ENCODE measurements at regions not wholly inside any gene's neighbourhood (a gene's known extent, or its start where the extent isn't known, plus 50 kb on each side); places are given as distances from the start of the nearest gene placed in this dataset.

- H3K4me3 Mint-ChIP-seq: no peak overlapping the region
- H3K9me3 Mint-ChIP-seq: no peaks in the 10 kb centered on the region
- no peaks in the 10 kb centered on the region for H3K36me3 Mint-ChIP-seq
- no peak for DNase-seq (ENCODE audit: low spot score in 2 of 2, unreplicated experiment in 2 of 2)
- no peak for TF ChIP-seq CTCF (IDR thresholded peaks at IDR 0.05; ENCODE audit: unreplicated experiment)
- H3K27me3 Mint-ChIP-seq (ENCODE audit: low read depth): no peaks in the 10 kb centered on the region
- H3K27ac Mint-ChIP-seq: no peak overlapping the region
- peaks cover 9% of the 10 kb centered on the region for H3K4me1 Mint-ChIP-seq
Observed at GRCh38 chr5:124620743-124621142, 125.7 kb downstream of the ZNF608 start.

GRCh38 chr5:124619121-124619520 lies 127.3 kb downstream of the ZNF608 start:
- Mint-ChIP-seq H3K27ac (no peak overlapping the region), H3K4me1 (peaks cover 20% of the 10 kb centered on the region), H3K9me3 (no peaks in the 10 kb centered on the region), H3K27me3 (ENCODE audit: low read depth) (no peaks in the 10 kb centered on the region), H3K4me3 (no peak overlapping the region), H3K36me3 (no peaks in the 10 kb centered on the region)
- DNase-seq (ENCODE audit: low spot score in 2 of 2, unreplicated experiment in 2 of 2): no peak
- TF ChIP-seq CTCF (IDR thresholded peaks at IDR 0.05; ENCODE audit: unreplicated experiment): no peak

GRCh38 chr5:124617787-124618186 lies 128.7 kb downstream of the ZNF608 start:
- Mint-ChIP-seq H3K4me3 (no peak overlapping the region), H3K27me3 (ENCODE audit: low read depth) (no peaks in the 10 kb centered on the region), H3K9me3 (no peaks in the 10 kb centered on the region), H3K36me3 (no peaks in the 10 kb centered on the region), H3K27ac (no peak overlapping the region), H3K4me1 (peaks cover 20% of the 10 kb centered on the region)
- DNase-seq (ENCODE audit: low spot score in 2 of 2, unreplicated experiment in 2 of 2): no peak
- TF ChIP-seq CTCF (IDR thresholded peaks at IDR 0.05; ENCODE audit: unreplicated experiment): no peak

- Mint-ChIP-seq H3K4me1 (peaks cover 24% of the 10 kb centered on the region), H3K27me3 (ENCODE audit: low read depth) (no peaks in the 10 kb centered on the region), H3K36me3 (no peaks in the 10 kb centered on the region), H3K4me3 (no peak overlapping the region), H3K9me3 (peaks cover 6% of the 10 kb centered on the region), H3K27ac (no peak overlapping the region)
- no peak for DNase-seq (ENCODE audit: low spot score in 2 of 2, unreplicated experiment in 2 of 2)
- no peak for TF ChIP-seq CTCF (IDR thresholded peaks at IDR 0.05; ENCODE audit: unreplicated experiment)
Observed at GRCh38 chr5:124614836-124615385, 131.5 kb downstream of the ZNF608 start.

GRCh38 chr5:124614105-124614504 lies 132.3 kb downstream of the ZNF608 start:
- Mint-ChIP-seq H3K27ac (no peak overlapping the region), H3K36me3 (no peaks in the 10 kb centered on the region), H3K4me3 (no peak overlapping the region), H3K27me3 (ENCODE audit: low read depth) (no peaks in the 10 kb centered on the region), H3K9me3 (peaks cover 9% of the 10 kb centered on the region), H3K4me1 (peaks cover 23% of the 10 kb centered on the region)
- no peak for DNase-seq (ENCODE audit: low spot score in 2 of 2, unreplicated experiment in 2 of 2)
- TF ChIP-seq CTCF (IDR thresholded peaks at IDR 0.05; ENCODE audit: unreplicated experiment): no peak
